ENCODE measurements at regions not wholly inside any gene's neighbourhood (a gene's known extent, or its start where the extent isn't known, plus 50 kb on each side); places are given as distances from the start of the nearest gene placed in this dataset.
"Not testable (repeated sequence)": the region's sequence is repeated elsewhere in the genome, so short reads cannot be mapped to it uniquely, and the experiment has no call there.

- intact Hi-C loops (cut with micrococcal nuclease) = no loop called here
These were observed 232.8 kb downstream of the TRIML1 start for GRCh38 chr4:188372058-188372457.

GRCh38 chr4:188372829-188373228 is 233.6 kb downstream of the TRIML1 start:
- intact Hi-C loops (cut with micrococcal nuclease) = no loop called here

DNA sequence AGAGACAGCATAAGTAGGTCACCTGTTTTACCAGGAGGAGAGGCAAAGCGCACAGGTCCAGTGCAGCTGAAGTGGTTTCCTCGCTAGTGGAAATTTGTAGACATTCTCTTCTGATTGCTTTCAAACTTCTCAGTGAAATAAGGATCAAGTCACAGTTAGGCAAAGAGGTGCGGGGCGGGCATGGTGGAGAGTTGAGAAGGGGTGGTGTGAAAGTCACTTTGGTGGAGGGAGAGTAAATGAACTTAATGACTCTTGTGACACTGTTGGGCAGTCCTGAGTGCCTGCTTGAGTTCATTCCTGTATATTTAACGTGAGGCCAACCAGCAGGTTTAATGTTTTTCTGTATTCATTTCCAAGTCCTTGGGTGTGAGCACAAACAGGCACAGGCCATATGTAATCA is 235.6 kb downstream of the TRIML1 start:
- intact Hi-C loops (cut with micrococcal nuclease) = no loop called here

DNA sequence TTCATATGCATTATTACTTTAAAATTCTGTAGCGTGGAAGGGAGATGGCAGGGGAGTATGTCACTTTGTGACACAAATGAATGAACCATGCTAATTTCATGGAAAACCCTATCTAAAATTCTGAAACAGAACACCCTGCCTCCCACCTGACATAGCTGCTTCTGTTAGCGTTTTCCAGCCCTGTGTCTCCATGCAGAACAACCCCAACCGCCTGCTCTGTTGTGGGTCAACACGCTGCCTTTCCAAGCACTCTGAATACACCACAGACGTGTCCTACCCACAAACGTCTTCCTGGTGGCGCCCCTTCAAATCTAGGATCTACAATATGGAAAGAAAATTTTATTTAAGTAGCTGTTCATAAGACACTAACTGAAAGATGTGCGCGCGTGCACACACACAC is 238.6 kb downstream of the TRIML1 start:
- intact Hi-C loops (cut with micrococcal nuclease) = no loop called here

- intact Hi-C loops (cut with micrococcal nuclease) = no loop called here
These were observed 243.9 kb downstream of the TRIML1 start for GRCh38 chr4:188383180-188383579.

DNA sequence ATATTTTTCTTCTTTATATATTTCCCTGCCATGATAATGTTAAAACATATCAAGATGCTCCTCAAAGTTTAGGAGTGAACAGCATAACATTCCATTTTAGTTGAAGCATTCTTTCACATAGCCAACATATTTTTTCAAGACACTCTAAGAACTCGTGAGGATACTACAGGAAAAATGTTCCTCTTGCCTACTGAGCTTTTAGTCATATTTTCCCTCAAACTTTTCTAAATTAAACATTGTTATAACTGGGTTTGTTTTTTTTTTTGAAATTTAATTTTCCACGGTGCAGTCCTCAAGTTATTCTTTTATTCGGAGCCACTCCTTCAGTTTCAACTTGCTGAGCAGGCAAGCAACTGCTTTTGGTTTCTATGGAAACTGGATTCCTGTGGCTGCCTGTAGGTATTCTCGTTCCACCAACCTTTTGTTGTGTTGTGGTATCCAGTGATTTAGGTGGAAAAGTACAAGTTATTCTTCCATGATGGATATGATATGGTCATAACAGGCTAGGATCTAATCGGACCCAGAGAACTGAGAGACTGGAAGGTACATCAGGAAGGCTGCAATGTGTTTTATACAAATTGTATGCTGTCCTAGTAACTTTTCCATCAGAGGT is 248.0 kb downstream of the TRIML1 start:
- intact Hi-C loops (cut with micrococcal nuclease) = no loop called here

GRCh38 chr4:188391349-188391748 is 252.1 kb downstream of the TRIML1 start:
- intact Hi-C loops (cut with micrococcal nuclease) = not testable (repeated sequence)

- intact Hi-C loops (cut with micrococcal nuclease) = no loop called here
These were observed 256.8 kb downstream of the TRIML1 start for GRCh38 chr4:188396037-188396436.

GRCh38 chr4:188399834-188400233 is 260.6 kb downstream of the TRIML1 start:
- intact Hi-C loops (cut with micrococcal nuclease) = no loop called here

- intact Hi-C loops (cut with micrococcal nuclease) = no loop called here
These were observed 261.2 kb downstream of the TRIML1 start for GRCh38 chr4:188400451-188400850.

GRCh38 chr4:188403272-188403671 is 264.0 kb downstream of the TRIML1 start:
- intact Hi-C loops (cut with micrococcal nuclease) = no loop called here

DNA sequence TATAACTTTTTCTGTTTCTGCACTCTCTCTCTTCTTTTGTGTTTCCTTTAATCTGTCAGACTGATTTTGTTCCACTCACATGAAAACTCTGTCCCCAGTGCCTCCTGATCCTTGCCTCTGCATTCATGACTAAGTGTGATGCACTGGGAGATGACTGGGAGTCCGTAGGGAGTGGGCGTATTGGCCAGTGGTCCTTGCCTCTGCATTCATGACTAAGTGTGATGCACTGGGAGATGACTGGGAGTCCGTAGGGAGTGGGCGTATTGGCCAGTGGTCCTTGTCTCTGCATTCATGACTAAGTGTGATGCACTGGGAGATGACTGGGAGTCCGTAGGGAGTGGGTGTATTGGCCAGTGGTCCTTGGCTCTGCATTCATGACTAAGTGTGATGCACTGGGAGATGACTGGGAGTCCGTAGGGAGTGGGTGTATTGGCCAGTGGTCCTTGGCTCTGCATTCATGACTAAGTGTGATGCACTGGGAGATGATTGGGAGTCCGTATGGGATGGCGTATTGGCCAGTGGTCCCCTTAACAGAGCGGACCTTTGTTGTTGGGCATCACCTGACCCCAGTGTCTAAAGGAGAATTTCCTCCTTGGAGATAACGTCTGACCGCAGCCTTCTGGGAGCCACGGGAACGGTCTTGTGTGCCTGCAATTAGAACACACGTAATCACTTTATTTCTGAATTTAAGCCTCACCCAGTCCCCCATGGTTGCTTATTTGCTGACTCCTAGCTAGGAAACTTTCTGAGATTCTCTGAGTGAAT is 266.0 kb downstream of the TRIML1 start:
- intact Hi-C loops (cut with micrococcal nuclease) = not testable (repeated sequence)

DNA sequence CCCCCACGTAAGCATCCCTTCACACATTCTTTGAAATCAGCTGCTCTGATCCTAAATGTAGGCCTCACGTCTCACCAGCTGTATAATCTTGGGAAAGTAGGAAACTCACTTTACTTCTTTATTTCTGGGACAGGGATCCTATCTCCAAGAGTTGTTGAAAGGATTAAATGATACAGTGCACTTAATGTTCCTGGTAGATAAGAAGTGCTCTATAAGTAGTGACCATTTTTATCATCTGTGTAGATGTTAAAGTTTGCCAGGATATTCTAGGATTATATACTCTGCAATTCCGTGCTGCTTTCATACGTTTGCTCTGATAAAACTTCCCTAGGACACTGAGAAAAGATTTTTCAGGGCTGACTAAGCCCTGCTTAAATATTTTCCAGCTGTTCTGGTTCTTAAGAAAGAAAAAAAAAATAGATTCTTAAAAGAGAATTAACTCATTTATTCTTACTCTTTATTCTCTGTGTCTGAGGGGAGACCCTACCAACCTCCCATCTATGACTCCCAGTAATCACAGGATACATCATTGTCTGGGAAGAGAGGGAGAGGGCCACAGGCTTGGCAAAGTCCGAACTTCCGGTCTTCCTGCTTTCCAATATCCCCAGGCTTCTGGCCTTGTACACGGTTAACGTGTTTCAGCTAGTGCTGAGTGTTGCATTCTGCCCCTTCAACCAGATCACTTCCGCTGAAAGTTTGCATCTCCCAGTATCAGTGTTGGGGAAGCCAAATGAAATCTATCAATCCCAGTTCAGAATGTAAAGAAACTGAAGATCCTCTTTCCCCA is 269.2 kb downstream of the TRIML1 start:
- intact Hi-C loops (cut with micrococcal nuclease) = no loop called here

GRCh38 chr4:188409851-188410250 is 270.6 kb downstream of the TRIML1 start:
- intact Hi-C loops (cut with micrococcal nuclease) = no loop called here

- intact Hi-C loops (cut with micrococcal nuclease) = no loop called here
These were observed 272.6 kb downstream of the TRIML1 start for GRCh38 chr4:188411805-188412204.

DNA sequence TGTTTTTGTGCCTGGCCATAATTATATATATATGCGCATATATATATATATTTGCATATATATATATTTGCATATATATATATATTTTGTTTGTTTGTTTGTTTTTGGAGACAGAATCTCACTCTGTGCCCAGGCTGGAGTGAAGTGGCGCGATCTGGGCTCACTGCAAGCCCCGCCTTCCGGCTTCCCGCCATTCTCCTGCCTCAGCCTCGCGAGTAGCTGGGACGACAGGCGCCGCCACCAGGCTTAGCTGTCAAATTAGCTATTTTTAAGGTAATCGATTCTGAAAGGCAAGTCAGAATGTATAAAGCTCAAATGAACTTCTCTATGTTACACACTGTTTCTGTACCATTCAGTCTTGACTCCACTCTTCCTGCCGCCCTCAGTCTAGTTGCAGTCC is 273.3 kb downstream of the TRIML1 start:
- intact Hi-C loops (cut with micrococcal nuclease) = no loop called here

DNA sequence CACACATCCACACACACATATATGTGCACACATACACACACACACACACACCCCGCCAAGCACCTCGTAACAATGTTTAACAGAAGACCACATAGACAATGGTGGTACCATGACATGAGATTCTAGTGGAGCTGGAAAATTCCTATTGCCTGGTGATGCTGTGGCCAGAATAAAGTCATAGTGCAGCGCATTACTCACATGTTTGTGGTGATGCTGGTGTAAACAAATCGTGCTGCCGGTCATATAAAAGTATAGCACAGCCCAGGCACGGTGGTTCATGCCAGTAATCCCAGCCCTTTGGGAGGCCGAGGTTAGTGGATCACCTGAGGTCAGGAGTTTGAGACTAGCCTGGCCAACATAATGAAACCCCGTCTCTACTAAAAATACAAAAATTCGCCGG is 275.2 kb downstream of the TRIML1 start:
- intact Hi-C loops (cut with micrococcal nuclease) = no loop called here

- intact Hi-C loops (cut with micrococcal nuclease) = no loop called here
These were observed 277.9 kb downstream of the TRIML1 start for GRCh38 chr4:188417181-188417580.

DNA sequence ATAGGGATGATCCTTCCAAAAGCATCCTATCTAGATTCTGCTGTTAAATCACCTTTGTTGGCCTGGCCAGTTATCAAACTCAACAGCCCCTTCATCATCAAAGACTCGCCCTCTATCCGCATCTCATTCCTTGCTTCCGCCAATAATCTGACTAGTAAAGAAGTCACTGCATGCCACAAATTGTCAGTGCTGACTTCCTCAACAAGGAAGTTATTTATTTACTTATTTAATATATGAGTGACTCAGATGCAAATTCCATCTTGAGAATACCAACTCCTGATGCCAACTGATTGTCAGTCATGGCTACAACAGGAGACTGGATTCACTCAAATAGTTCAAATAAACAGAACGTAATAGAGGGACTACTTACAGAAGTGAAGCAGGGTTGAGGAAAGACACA is 283.8 kb downstream of the TRIML1 start:
- intact Hi-C loops (cut with micrococcal nuclease) = no loop called here

DNA sequence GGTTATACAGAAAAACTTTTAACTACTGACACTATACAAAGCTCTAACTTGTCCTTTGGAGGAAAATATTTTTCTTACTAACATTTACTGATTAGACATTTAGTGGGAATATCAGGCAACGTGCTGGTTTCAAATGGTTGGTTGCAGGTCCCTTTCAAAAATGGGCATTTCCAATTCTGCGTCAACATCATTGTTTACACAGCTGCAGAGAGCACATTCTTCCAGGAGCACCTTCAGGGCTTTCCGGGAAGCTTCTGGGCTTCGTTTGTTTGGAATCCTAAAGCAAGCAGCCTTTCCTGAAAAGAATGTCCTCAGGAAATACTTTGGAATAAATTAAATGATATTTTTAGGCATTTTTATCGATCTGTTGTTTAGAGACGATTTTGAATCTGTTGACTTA is 289.7 kb downstream of the TRIML1 start:
- intact Hi-C loops (cut with micrococcal nuclease) = no loop called here

- intact Hi-C loops (cut with micrococcal nuclease) = no loop called here
These were observed 290.7 kb downstream of the TRIML1 start for GRCh38 chr4:188429965-188430364.

DNA sequence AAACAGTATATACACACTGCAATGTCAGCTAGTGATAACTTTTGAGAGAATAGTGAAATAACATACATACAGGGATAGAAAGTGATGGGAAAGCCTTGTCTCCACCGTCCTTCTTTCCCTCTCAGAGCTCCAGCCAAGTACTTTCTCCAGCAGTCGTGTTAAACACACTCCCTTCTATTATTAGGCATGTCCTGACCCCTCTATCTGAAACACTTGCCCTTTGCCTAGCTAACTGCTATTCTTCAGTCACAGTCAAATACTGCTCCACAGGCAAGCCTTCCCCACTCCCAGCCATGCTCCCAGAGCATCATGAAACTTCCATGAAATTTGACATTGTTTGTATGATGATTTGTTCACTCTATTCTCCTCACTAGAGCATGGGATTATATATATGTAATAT is 291.1 kb downstream of the TRIML1 start:
- intact Hi-C loops (cut with micrococcal nuclease) = no loop called here
